Activated T-helper 1 cell treated with anti-CD3 and anti-CD28 coated beads, Interleukin-12 subunit alpha, Interleukin-12 subunit beta, Interleukin-2, Interleukin-4 antibody, amounts not matched to agents 30 ng/mL and 10 ng/mL and 1 ng/mL, durations not matched to agents 14 hours and 24 hours and 36 hours (primary cell): ENCODE measurements at regions not wholly inside any gene's neighbourhood (a gene's known extent, or its start where the extent isn't known, plus 50 kb on each side); places are given as distances from the start of the nearest gene placed in this dataset.

Experiments
- DNase-seq: peaks from one replicate; pipeline ENCODE4 v3.0.0; 2021; ENCODE audit warnings: low spot score
- H3K27ac Mint-ChIP-seq: one replicate; pipeline ENCODE4 v1.8.0; 2021; ENCODE audit warnings: mild to moderate bottlenecking, mixed read lengths
- H3K27me3 Mint-ChIP-seq: one replicate; pipeline ENCODE4 v1.8.0; 2022; ENCODE audit warnings: mild to moderate bottlenecking, moderate library complexity, mixed read lengths; ENCODE audit not compliant: insufficient read depth
- H3K36me3 Mint-ChIP-seq: one replicate; pipeline ENCODE4 v1.8.0; 2021; ENCODE audit warnings: low read depth, mixed read lengths
- H3K4me1 Mint-ChIP-seq: one replicate; pipeline ENCODE4 v1.8.0; 2021; ENCODE audit warnings: low read depth, mixed read lengths
- H3K4me3 Mint-ChIP-seq: one replicate; pipeline ENCODE4 v1.8.0; 2021; ENCODE audit warnings: mild to moderate bottlenecking, moderate library complexity, mixed read lengths
- H3K9me3 Mint-ChIP-seq: one replicate; pipeline ENCODE4 v1.8.0; 2021; ENCODE audit warnings: mixed read lengths
- intact Hi-C: fragments of 100-400 bp; cut with micrococcal nuclease; formaldehyde crosslinking; loops from one replicate; pipeline ENCODE4 v1.15.1; 2024

- no peaks in the 10 kb centered on the region for H3K36me3 Mint-ChIP-seq
- no peak overlapping the region for H3K27ac Mint-ChIP-seq
- intact Hi-C loops, result no loop called here
- no peak overlapping the region for H3K4me3 Mint-ChIP-seq
- no peaks in the 10 kb centered on the region for H3K4me1 Mint-ChIP-seq
- no peaks in the 10 kb centered on the region for H3K27me3 Mint-ChIP-seq
- no peaks in the 10 kb centered on the region for H3K9me3 Mint-ChIP-seq
- no peak for DNase-seq
Observed at GRCh38 chr9:82271106-82271561, 282.6 kb downstream of the SPATA31D1 start.

- no peaks in the 10 kb centered on the region for H3K9me3 Mint-ChIP-seq
- no peaks in the 10 kb centered on the region for H3K36me3 Mint-ChIP-seq
- H3K27ac Mint-ChIP-seq, result no peak overlapping the region
- H3K4me3 Mint-ChIP-seq, result no peak overlapping the region
- H3K4me1 Mint-ChIP-seq, result no peaks in the 10 kb centered on the region
- H3K27me3 Mint-ChIP-seq, result no peaks in the 10 kb centered on the region
- intact Hi-C loops, result no loop called here
- no peak for DNase-seq
Observed at GRCh38 chr9:82273121-82273520, 284.5 kb downstream of the SPATA31D1 start.

GRCh38 chr9:82275258-82275927 is 286.8 kb downstream of the SPATA31D1 start:
- Mint-ChIP-seq H3K36me3 (no peaks in the 10 kb centered on the region), H3K4me1 (no peaks in the 10 kb centered on the region), H3K9me3 (no peaks in the 10 kb centered on the region), H3K4me3 (no peak overlapping the region), H3K27me3 (no peaks in the 10 kb centered on the region), H3K27ac (no peak overlapping the region)
- intact Hi-C loops, result no loop called here
- no peak for DNase-seq

GRCh38 chr9:82281066-82281465 is 292.5 kb downstream of the SPATA31D1 start:
- Mint-ChIP-seq H3K4me1 (no peaks in the 10 kb centered on the region), H3K4me3 (no peak overlapping the region), H3K36me3 (no peaks in the 10 kb centered on the region), H3K27me3 (no peaks in the 10 kb centered on the region), H3K9me3 (peaks cover 9% of the 10 kb centered on the region), H3K27ac (no peak overlapping the region)
- no peak for DNase-seq
- intact Hi-C loops, result no loop called here

GRCh38 chr9:82284758-82285157 is 296.2 kb downstream of the SPATA31D1 start:
- DNase-seq, result no peak
- peaks cover 20% of the 10 kb centered on the region for H3K9me3 Mint-ChIP-seq
- no peak overlapping the region for H3K27ac Mint-ChIP-seq
- H3K4me1 Mint-ChIP-seq, result no peaks in the 10 kb centered on the region
- no peaks in the 10 kb centered on the region for H3K27me3 Mint-ChIP-seq
- H3K4me3 Mint-ChIP-seq, result no peak overlapping the region
- no peaks in the 10 kb centered on the region for H3K36me3 Mint-ChIP-seq
- intact Hi-C loops, result no loop called here

GRCh38 chr9:82295181-82295580 is 306.6 kb downstream of the SPATA31D1 start:
- intact Hi-C loops, result no loop called here

GRCh38 chr9:82299870-82300269 is 311.3 kb downstream of the SPATA31D1 start:
- Mint-ChIP-seq H3K9me3 (peaks cover 6% of the 10 kb centered on the region), H3K4me1 (no peaks in the 10 kb centered on the region), H3K27me3 (no peaks in the 10 kb centered on the region), H3K27ac (no peak overlapping the region), H3K4me3 (no peak overlapping the region), H3K36me3 (no peaks in the 10 kb centered on the region)
- intact Hi-C loops, result no loop called here
- DNase-seq, result no peak

More at GRCh38 chr9:82295181-82295580, 306.6 kb downstream of the SPATA31D1 start:
- Mint-ChIP-seq H3K4me1 (no peaks in the 10 kb centered on the region), H3K27ac (no peak overlapping the region), H3K36me3 (no peaks in the 10 kb centered on the region), H3K27me3 (no peaks in the 10 kb centered on the region), H3K9me3 (peaks cover 1% of the 10 kb centered on the region), H3K4me3 (no peak overlapping the region)
- DNase-seq, result no peak

- Mint-ChIP-seq H3K36me3 (no peaks in the 10 kb centered on the region), H3K27ac (no peak overlapping the region), H3K4me3 (no peak overlapping the region), H3K27me3 (no peaks in the 10 kb centered on the region), H3K9me3 (peaks cover 9% of the 10 kb centered on the region), H3K4me1 (no peaks in the 10 kb centered on the region)
- intact Hi-C loops, result no loop called here
- DNase-seq, result no peak
Observed at GRCh38 chr9:82302968-82303655, 314.5 kb downstream of the SPATA31D1 start.

GRCh38 chr9:82308836-82309235 is 320.3 kb downstream of the SPATA31D1 start:
- H3K27me3 Mint-ChIP-seq, result no peaks in the 10 kb centered on the region
- no peak overlapping the region for H3K27ac Mint-ChIP-seq
- no peaks in the 10 kb centered on the region for H3K36me3 Mint-ChIP-seq
- H3K4me1 Mint-ChIP-seq, result no peaks in the 10 kb centered on the region
- DNase-seq, result no peak
- H3K4me3 Mint-ChIP-seq, result no peak overlapping the region
- peaks cover 15% of the 10 kb centered on the region for H3K9me3 Mint-ChIP-seq
- intact Hi-C loops, result no loop called here

- Mint-ChIP-seq H3K27ac (no peak overlapping the region), H3K9me3 (peaks cover 12% of the 10 kb centered on the region), H3K36me3 (no peaks in the 10 kb centered on the region), H3K4me3 (no peak overlapping the region), H3K27me3 (no peaks in the 10 kb centered on the region), H3K4me1 (no peaks in the 10 kb centered on the region)
- intact Hi-C loops, result no loop called here
- DNase-seq, result no peak
Observed at GRCh38 chr9:82313697-82314096, 325.1 kb downstream of the SPATA31D1 start.

- no peaks in the 10 kb centered on the region for H3K27me3 Mint-ChIP-seq
- no peaks in the 10 kb centered on the region for H3K36me3 Mint-ChIP-seq
- no peak overlapping the region for H3K27ac Mint-ChIP-seq
- peaks cover 6% of the 10 kb centered on the region for H3K9me3 Mint-ChIP-seq
- no peaks in the 10 kb centered on the region for H3K4me1 Mint-ChIP-seq
- H3K4me3 Mint-ChIP-seq, result no peak overlapping the region
- no peak for DNase-seq
- intact Hi-C loops, result no loop called here
Observed at GRCh38 chr9:82320566-82320965, 332.0 kb downstream of the SPATA31D1 start.

- no peak overlapping the region for H3K4me3 Mint-ChIP-seq
- intact Hi-C loops, result no loop called here
- no peak for DNase-seq
- no peaks in the 10 kb centered on the region for H3K36me3 Mint-ChIP-seq
- H3K27me3 Mint-ChIP-seq, result no peaks in the 10 kb centered on the region
- H3K4me1 Mint-ChIP-seq, result no peaks in the 10 kb centered on the region
- H3K9me3 Mint-ChIP-seq, result peaks cover 23% of the 10 kb centered on the region
- H3K27ac Mint-ChIP-seq, result no peak overlapping the region
Observed at GRCh38 chr9:82325907-82326306, 337.3 kb downstream of the SPATA31D1 start.

- Mint-ChIP-seq H3K36me3 (no peaks in the 10 kb centered on the region), H3K27me3 (no peaks in the 10 kb centered on the region), H3K4me1 (no peaks in the 10 kb centered on the region), H3K4me3 (no peak overlapping the region), H3K9me3 (peaks cover 23% of the 10 kb centered on the region), H3K27ac (no peak overlapping the region)
- DNase-seq, result no peak
- intact Hi-C loops, result no loop called here
Observed at GRCh38 chr9:82327641-82328040, 339.1 kb downstream of the SPATA31D1 start.
